ENCODE measurements at regions not wholly inside any gene's neighbourhood (a gene's known extent, or its start where the extent isn't known, plus 50 kb on each side); places are given as distances from the start of the nearest gene placed in this dataset.
"Not testable (repeated sequence)": the region's sequence is repeated elsewhere in the genome, so short reads cannot be mapped to it uniquely, and the experiment has no call there.

DNA sequence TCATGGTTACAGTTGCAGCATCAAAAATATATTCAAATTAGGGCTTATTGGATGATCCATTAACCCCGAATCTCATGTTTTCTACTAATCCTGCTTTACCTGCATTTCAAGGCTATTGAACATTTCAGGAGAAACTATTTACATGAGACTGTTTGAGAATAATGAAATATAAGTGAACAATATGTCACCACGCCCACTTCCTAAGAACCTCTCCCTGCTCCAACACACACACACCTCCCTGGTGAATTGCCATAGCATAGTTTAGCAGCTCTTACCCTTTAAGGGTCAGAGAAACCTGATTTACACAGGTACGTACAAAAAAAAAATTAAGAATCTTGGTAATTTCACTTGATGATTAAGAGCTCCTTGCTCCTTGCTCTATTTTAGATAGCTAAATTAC is 113.4 kb downstream of the ANXA5 start:
- Histone ChIP-seq H3K9me3 (ENCODE audit: low read length) (no peaks in the 10 kb centered on the region), H3K27ac (ENCODE audit: low read depth, low read length) (no peak overlapping the region), H3K4me3 (ENCODE audit: low read length) (no peak overlapping the region), H3K27me3 (ENCODE audit: insufficient read depth, low read length, poor library complexity, severe bottlenecking) (no peaks in the 10 kb centered on the region), H3K4me1 (ENCODE audit: insufficient read depth, low read length) (no peaks in the 10 kb centered on the region), H3K36me3 (ENCODE audit: insufficient read depth, low read length) (no peaks in the 10 kb centered on the region)
- Mint-ChIP-seq H3K9me3 (no peaks in the 10 kb centered on the region), H3K4me1 (no peaks in the 10 kb centered on the region), H3K4me3 (no peak overlapping the region), H3K27me3 (peaks cover 15 to 72% of the 10 kb centered on the region in 2 donors), H3K36me3 (no peaks in the 10 kb centered on the region), H3K27ac (no peak overlapping the region)
- DNase-seq = no peak
- CTCF ChIA-PET = no interaction called here
- POLR2A ChIA-PET = no interaction called here

DNA sequence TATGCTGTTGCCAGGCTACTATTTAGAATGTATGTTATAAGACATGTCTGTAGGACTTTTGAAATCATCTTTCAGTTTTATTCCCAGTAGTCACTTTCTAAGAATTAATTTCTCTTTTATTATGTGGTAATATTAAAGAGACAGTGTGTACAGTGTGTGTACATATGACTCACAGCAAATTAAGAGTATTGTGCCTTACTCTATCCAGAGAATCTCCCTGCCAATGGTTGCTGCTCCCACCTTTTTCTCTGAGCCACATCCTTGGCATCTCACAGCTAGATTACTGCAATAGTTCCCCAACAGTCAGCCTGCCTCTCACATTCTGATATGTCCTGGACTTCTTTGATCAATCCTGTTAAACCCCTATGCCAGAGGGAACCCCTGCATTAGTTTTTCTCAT is 114.5 kb downstream of the ANXA5 start:
- no peak for DNase-seq
- Histone ChIP-seq H3K27ac (ENCODE audit: low read depth, low read length) (no peak overlapping the region), H3K4me3 (ENCODE audit: low read length) (no peak overlapping the region), H3K9me3 (ENCODE audit: low read length) (no peaks in the 10 kb centered on the region), H3K4me1 (ENCODE audit: insufficient read depth, low read length) (no peaks in the 10 kb centered on the region), H3K27me3 (ENCODE audit: insufficient read depth, low read length, poor library complexity, severe bottlenecking) (no peaks in the 10 kb centered on the region), H3K36me3 (ENCODE audit: insufficient read depth, low read length) (no peaks in the 10 kb centered on the region)
- Mint-ChIP-seq H3K36me3 (no peaks in the 10 kb centered on the region), H3K27ac (no peak overlapping the region), H3K27me3 (peaks cover 14 to 67% of the 10 kb centered on the region in 2 donors), H3K9me3 (no peaks in the 10 kb centered on the region), H3K4me3 (no peak overlapping the region), H3K4me1 (no peaks in the 10 kb centered on the region)
- POLR2A ChIA-PET = no interaction called here
- CTCF ChIA-PET = no interaction called here

DNA sequence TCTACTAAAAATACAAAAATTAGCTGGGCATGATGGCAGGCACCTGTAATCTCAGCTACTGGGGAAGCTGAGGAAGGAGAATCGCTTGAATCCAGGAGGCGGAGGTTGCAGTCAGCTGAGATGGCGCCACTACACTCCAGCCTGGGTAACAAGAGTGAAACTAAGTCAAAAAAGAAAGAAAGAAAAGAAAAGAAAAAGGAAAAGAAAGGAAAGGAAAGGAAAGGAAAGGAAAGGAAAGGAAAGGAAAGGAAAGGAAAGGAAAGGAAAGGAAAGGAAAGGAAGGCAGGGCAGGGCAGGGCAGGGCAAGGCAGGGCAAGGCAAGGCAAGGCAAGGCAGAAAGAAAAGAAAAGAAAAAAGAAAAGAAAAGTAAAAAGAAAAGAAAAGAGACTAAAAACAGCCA is 121.4 kb downstream of the ANXA5 start:
- CTCF ChIA-PET; H3K36me3 ChIP-seq (ENCODE audit: insufficient read depth, low read length); H3K36me3 Mint-ChIP-seq; H3K4me1 Mint-ChIP-seq; H3K27ac ChIP-seq (ENCODE audit: low read depth, low read length); H3K4me3 Mint-ChIP-seq; H3K27ac Mint-ChIP-seq; H3K27me3 ChIP-seq (ENCODE audit: insufficient read depth, low read length, poor library complexity, severe bottlenecking); H3K9me3 ChIP-seq (ENCODE audit: low read length); POLR2A ChIA-PET; H3K9me3 Mint-ChIP-seq; H3K4me1 ChIP-seq (ENCODE audit: insufficient read depth, low read length); H3K4me3 ChIP-seq (ENCODE audit: low read length); DNase-seq: not testable (repeated sequence)
- peaks cover 12 to 34% of the 10 kb centered on the region in 2 donors for H3K27me3 Mint-ChIP-seq

DNA sequence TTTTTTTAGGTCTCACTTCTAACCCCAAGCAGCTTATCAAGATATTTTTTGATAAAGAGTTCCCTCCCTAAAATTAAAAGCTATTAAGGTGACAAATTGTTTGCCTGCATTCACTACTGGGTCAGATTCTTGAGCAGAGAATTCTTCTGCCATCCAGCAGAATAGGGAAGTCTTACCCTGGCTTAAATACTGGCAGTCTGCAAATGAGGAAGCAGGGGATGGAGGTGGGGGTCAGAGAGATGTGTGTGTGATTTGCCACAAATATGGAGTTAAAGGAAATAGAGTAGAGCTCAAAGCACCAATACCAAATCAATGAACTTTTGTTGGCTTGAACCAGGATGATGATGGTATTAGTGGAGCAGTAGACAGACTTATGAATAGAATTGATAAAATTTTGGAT is 122.2 kb downstream of the ANXA5 start:
- no peaks in the 10 kb centered on the region for H3K36me3 Mint-ChIP-seq
- H3K4me3 Mint-ChIP-seq = no peak overlapping the region
- Histone ChIP-seq H3K4me1 (ENCODE audit: insufficient read depth, low read length) (no peaks in the 10 kb centered on the region), H3K4me3 (ENCODE audit: low read length) (no peak overlapping the region), H3K36me3 (ENCODE audit: insufficient read depth, low read length) (no peaks in the 10 kb centered on the region), H3K9me3 (ENCODE audit: low read length) (no peaks in the 10 kb centered on the region), H3K27me3 (ENCODE audit: insufficient read depth, low read length, poor library complexity, severe bottlenecking) (no peaks in the 10 kb centered on the region), H3K27ac (ENCODE audit: low read depth, low read length) (no peak overlapping the region)
- H3K9me3 Mint-ChIP-seq = peaks cover 0 to 3% (median 2%) of the 10 kb centered on the region in 5 donors
- no peaks in the 10 kb centered on the region for H3K4me1 Mint-ChIP-seq
- CTCF ChIA-PET = no interaction called here
- no peak overlapping the region for H3K27ac Mint-ChIP-seq
- POLR2A ChIA-PET = no interaction called here
- H3K27me3 Mint-ChIP-seq = peaks cover 13 to 29% of the 10 kb centered on the region in 2 donors
- DNase-seq = no peak

DNA sequence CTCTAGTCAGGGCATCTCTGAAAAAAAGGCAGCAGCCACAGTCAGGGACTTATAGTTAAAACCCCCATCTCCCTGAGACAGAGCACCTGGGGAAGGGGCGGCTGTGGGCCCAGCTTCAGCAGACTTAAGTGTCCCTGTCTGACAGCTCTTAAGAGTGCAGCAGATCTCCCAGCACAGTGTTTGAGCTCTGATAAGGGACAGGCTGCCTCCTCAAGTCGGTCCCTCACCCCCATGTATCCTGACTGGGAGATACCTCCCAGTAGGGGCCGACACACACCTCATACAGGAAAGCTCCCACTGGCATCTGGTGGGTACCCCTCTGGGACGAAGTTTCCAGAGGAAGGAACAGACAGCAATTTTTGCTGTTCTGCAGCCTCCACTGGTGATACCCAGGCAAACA is 129.0 kb downstream of the ANXA5 start:
- no peaks in the 10 kb centered on the region for H3K4me1 ChIP-seq (ENCODE audit: insufficient read depth, low read length)
- CTCF ChIA-PET = no interaction called here
- peaks cover 4 to 46% of the 10 kb centered on the region in 2 donors for H3K27me3 Mint-ChIP-seq
- no peak overlapping the region for H3K27ac Mint-ChIP-seq
- H3K4me3 Mint-ChIP-seq = no peak overlapping the region
- no peak for DNase-seq
- H3K4me1 Mint-ChIP-seq = no peaks in the 10 kb centered on the region
- no peak overlapping the region for H3K27ac ChIP-seq (ENCODE audit: low read depth, low read length)
- no peaks in the 10 kb centered on the region for H3K9me3 ChIP-seq (ENCODE audit: low read length)
- H3K36me3 Mint-ChIP-seq = no peaks in the 10 kb centered on the region
- no peaks in the 10 kb centered on the region for H3K27me3 ChIP-seq (ENCODE audit: insufficient read depth, low read length, poor library complexity, severe bottlenecking)
- POLR2A ChIA-PET = no interaction called here
- H3K9me3 Mint-ChIP-seq = peaks cover 0 to 3% (median 0%) of the 10 kb centered on the region in 5 donors
- H3K4me3 ChIP-seq (ENCODE audit: low read length) = no peak overlapping the region
- no peaks in the 10 kb centered on the region for H3K36me3 ChIP-seq (ENCODE audit: insufficient read depth, low read length)

- no peak overlapping the region for H3K4me3 Mint-ChIP-seq
- no peak overlapping the region for H3K27ac ChIP-seq (ENCODE audit: low read depth, low read length)
- peaks cover 0 to 2% (median 0%) of the 10 kb centered on the region in 5 donors for H3K9me3 Mint-ChIP-seq
- no peaks in the 10 kb centered on the region for H3K36me3 ChIP-seq (ENCODE audit: insufficient read depth, low read length)
- no peaks in the 10 kb centered on the region for H3K9me3 ChIP-seq (ENCODE audit: low read length)
- no peaks in the 10 kb centered on the region for H3K27me3 ChIP-seq (ENCODE audit: insufficient read depth, low read length, poor library complexity, severe bottlenecking)
- H3K36me3 Mint-ChIP-seq = no peaks in the 10 kb centered on the region
- no peak overlapping the region for H3K4me3 ChIP-seq (ENCODE audit: low read length)
- H3K27ac Mint-ChIP-seq = no peak overlapping the region
- CTCF ChIA-PET = no interaction called here
- H3K4me1 Mint-ChIP-seq = no peaks in the 10 kb centered on the region
- H3K4me1 ChIP-seq (ENCODE audit: insufficient read depth, low read length) = no peaks in the 10 kb centered on the region
- H3K27me3 Mint-ChIP-seq = peaks cover 3 to 53% of the 10 kb centered on the region in 2 donors
- DNase-seq = no peak
- POLR2A ChIA-PET = no interaction called here
These were observed 131.9 kb downstream of the ANXA5 start for GRCh38 chr4:121564840-121565375.

DNA sequence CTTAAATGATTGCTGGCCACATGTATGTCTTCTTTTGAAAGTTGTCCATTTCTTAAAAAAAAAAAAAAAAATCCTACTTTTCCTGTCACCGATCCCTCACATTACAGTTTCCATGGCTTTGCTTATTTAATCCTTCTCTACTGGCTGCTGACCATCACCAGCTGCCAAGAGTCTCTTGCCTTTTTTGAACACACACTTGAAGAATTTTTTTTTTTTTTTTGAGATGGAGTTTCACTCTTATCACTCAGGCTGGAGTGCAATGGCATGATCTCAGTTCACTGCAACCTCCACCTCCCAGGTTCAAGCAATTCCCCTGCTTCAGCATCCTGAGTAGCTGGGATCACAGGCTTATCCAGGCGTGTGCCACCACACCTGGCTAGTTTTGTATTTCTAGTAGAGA is 134.0 kb downstream of the ANXA5 start:
- H3K27me3 Mint-ChIP-seq = peaks cover 3 to 44% of the 10 kb centered on the region in 2 donors
- Histone ChIP-seq H3K36me3 (ENCODE audit: insufficient read depth, low read length) (no peaks in the 10 kb centered on the region), H3K4me1 (ENCODE audit: insufficient read depth, low read length) (no peaks in the 10 kb centered on the region), H3K27ac (ENCODE audit: low read depth, low read length) (no peak overlapping the region), H3K9me3 (ENCODE audit: low read length) (no peaks in the 10 kb centered on the region), H3K27me3 (ENCODE audit: insufficient read depth, low read length, poor library complexity, severe bottlenecking) (no peaks in the 10 kb centered on the region), H3K4me3 (ENCODE audit: low read length) (no peak overlapping the region)
- no peak overlapping the region for H3K27ac Mint-ChIP-seq
- no peaks in the 10 kb centered on the region for H3K9me3 Mint-ChIP-seq
- no peak for DNase-seq
- ChIA-PET POLR2A (no interaction called here), CTCF (no interaction called here)
- H3K4me3 Mint-ChIP-seq = no peak overlapping the region
- no peaks in the 10 kb centered on the region for H3K4me1 Mint-ChIP-seq
- H3K36me3 Mint-ChIP-seq = no peaks in the 10 kb centered on the region

DNA sequence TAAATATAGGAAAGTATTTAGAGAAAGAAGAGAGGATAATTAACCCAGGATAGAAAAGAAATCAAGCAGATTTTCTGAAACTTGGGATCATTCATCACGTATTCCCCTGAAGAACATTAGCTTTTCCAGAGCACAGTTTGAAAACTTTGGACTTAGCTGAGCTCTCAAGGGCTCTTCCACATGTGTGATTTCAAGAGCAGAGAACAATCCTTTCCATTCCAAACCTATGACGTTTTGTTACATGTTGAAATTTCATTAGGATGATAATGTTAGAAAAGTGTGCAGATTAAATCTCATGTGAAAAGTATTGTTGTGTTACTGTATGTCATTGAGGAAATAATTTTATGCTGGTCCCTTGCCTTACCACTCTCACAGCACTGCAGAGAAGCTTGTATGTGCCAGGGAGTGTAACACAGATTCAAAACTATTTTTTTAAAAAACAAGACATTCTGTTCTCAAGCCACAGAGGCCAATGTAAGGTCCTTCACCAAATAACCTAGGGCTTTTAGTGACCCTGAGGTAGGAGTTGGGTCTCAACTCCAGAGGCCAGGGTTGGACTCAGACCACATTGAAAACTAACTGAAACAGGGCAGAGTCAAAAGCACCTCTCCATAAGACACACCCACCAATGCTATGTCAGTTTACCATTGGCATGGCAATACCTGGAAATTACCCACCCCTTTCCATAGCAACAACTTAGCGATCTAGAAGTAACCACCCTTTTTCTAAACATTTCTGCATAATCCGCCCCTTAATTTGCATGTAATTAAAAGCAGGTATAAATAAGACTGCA is 141.3 kb downstream of the ANXA5 start:
- H3K4me3 ChIP-seq (ENCODE audit: low read length) = no peak overlapping the region
- no peaks in the 10 kb centered on the region for H3K4me1 ChIP-seq (ENCODE audit: insufficient read depth, low read length)
- no peaks in the 10 kb centered on the region for H3K9me3 ChIP-seq (ENCODE audit: low read length)
- Mint-ChIP-seq H3K36me3 (no peaks in the 10 kb centered on the region), H3K4me1 (no peaks in the 10 kb centered on the region), H3K4me3 (no peak overlapping the region), H3K27me3 (peaks cover 0 to 25% of the 10 kb centered on the region in 2 donors), H3K9me3 (peaks cover 0 to 2% (median 0%) of the 10 kb centered on the region in 5 donors), H3K27ac (no peak overlapping the region)
- no peaks in the 10 kb centered on the region for H3K27me3 ChIP-seq (ENCODE audit: insufficient read depth, low read length, poor library complexity, severe bottlenecking)
- H3K27ac ChIP-seq (ENCODE audit: low read depth, low read length) = no peak overlapping the region
- CTCF ChIA-PET = no interaction called here
- no peak for DNase-seq
- POLR2A ChIA-PET = no interaction called here
- H3K36me3 ChIP-seq (ENCODE audit: insufficient read depth, low read length) = no peaks in the 10 kb centered on the region
